ENCODE measurements at regions not wholly inside any gene's neighbourhood (a gene's known extent, or its start where the extent isn't known, plus 50 kb on each side); places are given as distances from the start of the nearest gene placed in this dataset.

DNA sequence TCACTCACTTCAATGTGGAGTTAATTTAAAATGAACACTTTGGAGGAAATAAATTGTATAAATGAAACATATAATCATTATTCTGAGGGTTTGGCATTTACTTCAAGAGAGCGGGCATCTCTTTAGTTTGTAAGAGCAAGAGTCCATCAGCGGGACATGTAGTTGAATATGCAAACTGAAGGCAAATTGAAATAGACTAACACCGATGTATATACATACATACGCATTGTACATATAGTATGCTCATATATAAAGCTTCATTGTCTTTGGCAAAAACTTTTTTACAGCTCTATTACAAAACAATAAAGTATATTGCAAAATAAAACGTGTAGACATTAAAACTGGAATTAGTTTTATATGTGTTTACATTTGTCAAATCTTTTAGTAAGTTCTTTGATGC, 328.9 kb downstream of the LTN1 start:
- H3K9me3 ChIP-seq (replicated peaks; ENCODE audit: low read length): no peaks in the 10 kb centered on the region
- no peak overlapping the region for H3K4me2 ChIP-seq (ENCODE audit: low read length)
- no peaks in the 10 kb centered on the region for H3K4me1 ChIP-seq (ENCODE audit: control insufficient read depth, insufficient read depth, low read length)
- no peaks in the 10 kb centered on the region for H3K36me3 ChIP-seq (ENCODE audit: insufficient read depth, low read length)
- H3K4me3 ChIP-seq (ENCODE audit: low read length): no peak overlapping the region
- no peak overlapping the region for H3K9ac ChIP-seq (ENCODE audit: low read depth, low read length)
- no peaks in the 10 kb centered on the region for H3K27me3 ChIP-seq (ENCODE audit: control insufficient read depth, insufficient read depth, low read length)

DNA sequence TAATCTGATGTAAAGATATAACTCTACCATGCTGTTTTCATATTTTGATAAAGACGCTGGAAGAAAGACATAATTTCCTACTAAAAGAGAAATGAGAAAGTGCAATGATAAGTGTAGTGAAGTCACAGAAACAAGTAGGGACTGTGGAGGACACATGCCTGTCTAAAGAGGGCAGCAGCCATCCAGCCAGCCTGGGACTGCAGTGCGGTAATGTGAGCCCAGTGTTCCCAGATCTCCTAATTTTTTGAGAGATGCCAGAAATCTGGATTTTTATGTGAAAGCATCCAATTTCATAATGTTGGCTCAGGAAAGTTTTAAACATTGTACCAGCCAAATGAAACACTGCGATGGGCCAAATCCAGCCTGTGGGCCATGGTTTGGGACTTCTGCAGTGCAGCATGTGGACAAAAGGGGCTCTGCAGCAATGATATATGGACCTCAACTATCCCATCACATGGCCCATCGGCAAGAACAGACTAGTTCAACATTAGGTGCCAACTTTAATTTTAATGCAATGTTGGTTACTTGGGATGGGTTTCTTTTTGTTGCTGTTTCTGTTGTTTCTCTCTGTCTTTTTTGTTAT, 329.5 kb downstream of the LTN1 start:
- no peaks in the 10 kb centered on the region for H3K4me1 ChIP-seq (ENCODE audit: control insufficient read depth, insufficient read depth, low read length)
- no peak overlapping the region for H3K4me2 ChIP-seq (ENCODE audit: low read length)
- H3K4me3 ChIP-seq (ENCODE audit: low read length): no peak overlapping the region
- no peaks in the 10 kb centered on the region for H3K9me3 ChIP-seq (replicated peaks; ENCODE audit: low read length)
- no peaks in the 10 kb centered on the region for H3K36me3 ChIP-seq (ENCODE audit: insufficient read depth, low read length)
- no peaks in the 10 kb centered on the region for H3K27me3 ChIP-seq (ENCODE audit: control insufficient read depth, insufficient read depth, low read length)
- H3K9ac ChIP-seq (ENCODE audit: low read depth, low read length): no peak overlapping the region

DNA sequence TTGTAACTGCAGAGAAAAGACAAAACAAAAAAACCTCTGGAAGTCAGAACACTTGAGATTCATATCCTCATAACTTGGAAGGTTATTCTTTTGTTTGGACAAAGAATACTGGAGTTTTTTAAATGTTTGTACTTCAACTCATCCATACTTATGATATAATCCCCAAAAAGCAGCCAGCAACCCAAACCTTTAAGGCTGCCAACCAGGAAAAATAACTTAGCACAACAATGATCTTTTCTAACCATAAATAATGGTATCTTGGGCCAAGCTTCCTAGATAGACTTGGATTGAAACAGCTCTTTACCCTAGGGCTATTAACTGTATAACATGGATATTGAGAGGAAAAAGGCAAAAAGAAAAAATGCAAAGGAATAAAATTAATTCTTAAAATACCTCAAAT, 335.1 kb downstream of the LTN1 start:
- no peak overlapping the region for H3K4me2 ChIP-seq (ENCODE audit: low read length)
- no peak overlapping the region for H3K4me3 ChIP-seq (ENCODE audit: low read length)
- no peak overlapping the region for H3K9ac ChIP-seq (ENCODE audit: low read depth, low read length)
- no peaks in the 10 kb centered on the region for H3K36me3 ChIP-seq (ENCODE audit: insufficient read depth, low read length)
- no peaks in the 10 kb centered on the region for H3K9me3 ChIP-seq (replicated peaks; ENCODE audit: low read length)
- no peaks in the 10 kb centered on the region for H3K27me3 ChIP-seq (ENCODE audit: control insufficient read depth, insufficient read depth, low read length)
- no peaks in the 10 kb centered on the region for H3K4me1 ChIP-seq (ENCODE audit: control insufficient read depth, insufficient read depth, low read length)

DNA sequence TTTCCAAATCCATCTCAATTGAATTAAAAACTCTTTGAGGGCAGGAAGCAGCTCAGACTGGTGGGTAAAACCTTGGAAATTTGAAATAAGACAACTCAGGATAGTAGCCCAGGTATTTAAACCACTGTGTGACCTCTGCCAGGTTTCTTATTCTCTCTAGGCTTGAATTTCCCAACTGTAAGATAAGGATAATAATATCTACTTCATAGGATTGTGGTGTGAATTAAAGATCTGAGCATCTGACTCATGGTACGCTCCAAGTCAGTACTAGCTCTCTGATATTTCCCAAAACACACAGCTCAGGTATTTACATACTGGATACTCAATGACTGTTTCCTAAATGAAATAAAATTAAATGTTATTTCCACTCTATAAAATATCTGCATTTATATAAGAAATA, 337.2 kb downstream of the LTN1 start:
- Histone ChIP-seq H3K36me3 (ENCODE audit: insufficient read depth, low read length) (no peaks in the 10 kb centered on the region), H3K9ac (ENCODE audit: low read depth, low read length) (no peak overlapping the region), H3K4me3 (ENCODE audit: low read length) (no peak overlapping the region), H3K27me3 (ENCODE audit: control insufficient read depth, insufficient read depth, low read length) (no peaks in the 10 kb centered on the region), H3K4me2 (ENCODE audit: low read length) (no peak overlapping the region), H3K4me1 (ENCODE audit: control insufficient read depth, insufficient read depth, low read length) (no peaks in the 10 kb centered on the region), H3K9me3 (replicated peaks; ENCODE audit: low read length) (no peaks in the 10 kb centered on the region)

DNA sequence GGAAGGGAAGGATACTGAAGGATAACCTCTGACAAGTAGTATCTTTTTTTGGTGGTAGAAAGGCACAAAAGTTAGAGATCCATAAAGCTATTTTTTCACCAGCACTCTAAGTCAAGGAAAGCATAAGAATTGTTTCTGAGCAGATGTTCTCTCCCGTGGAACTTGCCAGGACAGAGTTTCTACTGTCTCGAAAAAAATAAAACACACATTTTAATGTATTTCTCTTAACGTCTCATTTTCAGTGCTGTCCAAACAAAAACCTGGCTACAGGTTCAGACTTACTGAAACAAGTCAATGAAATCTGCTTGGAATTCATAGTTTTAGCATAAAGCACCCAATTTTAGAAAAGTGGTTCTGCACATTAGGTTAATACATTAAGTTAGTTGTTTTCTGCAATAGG, 338.3 kb downstream of the LTN1 start:
- Histone ChIP-seq H3K4me2 (ENCODE audit: low read length) (no peak overlapping the region), H3K36me3 (ENCODE audit: insufficient read depth, low read length) (no peaks in the 10 kb centered on the region), H3K4me1 (ENCODE audit: control insufficient read depth, insufficient read depth, low read length) (no peaks in the 10 kb centered on the region), H3K9ac (ENCODE audit: low read depth, low read length) (no peak overlapping the region), H3K27me3 (ENCODE audit: control insufficient read depth, insufficient read depth, low read length) (no peaks in the 10 kb centered on the region), H3K9me3 (replicated peaks; ENCODE audit: low read length) (no peaks in the 10 kb centered on the region), H3K4me3 (ENCODE audit: low read length) (no peak overlapping the region)

DNA sequence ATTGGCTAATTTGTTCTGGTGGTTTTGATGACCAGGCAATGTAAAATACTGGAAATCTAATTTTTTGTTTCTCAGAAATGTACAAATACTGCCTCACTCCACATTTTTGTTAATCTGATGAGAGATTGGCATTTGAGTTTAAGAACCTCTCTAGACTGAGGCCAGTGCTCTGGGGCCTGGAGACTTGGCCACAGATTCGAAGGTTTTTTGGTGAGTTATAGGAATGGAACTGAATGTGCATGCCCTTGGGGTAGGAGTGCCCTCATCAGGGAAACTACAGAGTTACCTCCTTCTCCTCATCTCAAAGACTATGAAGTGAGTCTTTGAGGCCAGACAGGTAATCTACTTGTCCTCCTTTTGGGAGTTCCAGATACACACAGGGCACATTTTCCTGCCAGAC, 347.9 kb downstream of the LTN1 start:
- Histone ChIP-seq H3K27me3 (ENCODE audit: control insufficient read depth, insufficient read depth, low read length) (no peaks in the 10 kb centered on the region), H3K9me3 (replicated peaks; ENCODE audit: low read length) (no peaks in the 10 kb centered on the region), H3K9ac (ENCODE audit: low read depth, low read length) (no peak overlapping the region), H3K4me1 (ENCODE audit: control insufficient read depth, insufficient read depth, low read length) (peaks cover 2% of the 10 kb centered on the region), H3K4me3 (ENCODE audit: low read length) (no peak overlapping the region), H3K36me3 (ENCODE audit: insufficient read depth, low read length) (no peaks in the 10 kb centered on the region), H3K4me2 (ENCODE audit: low read length) (no peak overlapping the region)

DNA sequence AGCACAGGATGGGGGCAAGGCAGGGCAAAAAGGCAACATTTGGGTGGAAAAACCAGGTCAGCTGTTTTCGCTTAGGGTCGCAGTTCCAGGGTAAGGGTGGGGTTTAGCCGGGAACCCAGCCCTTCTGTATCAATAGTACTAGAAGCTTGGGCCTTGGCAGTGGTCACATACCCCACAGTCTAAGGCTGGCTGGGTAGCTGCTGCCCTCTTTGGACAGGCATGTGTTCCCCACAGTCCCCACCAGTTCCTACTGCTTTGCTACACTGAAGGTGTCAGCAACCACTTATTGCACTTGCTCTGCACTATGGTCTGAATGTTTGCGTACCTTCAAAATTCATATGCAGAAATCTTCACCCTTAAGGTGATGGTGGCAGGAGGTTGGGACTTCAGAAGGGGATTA, 349.8 kb downstream of the LTN1 start:
- Histone ChIP-seq H3K4me3 (ENCODE audit: low read length) (no peak overlapping the region), H3K4me1 (ENCODE audit: control insufficient read depth, insufficient read depth, low read length) (peaks cover 7% of the 10 kb centered on the region), H3K27me3 (ENCODE audit: control insufficient read depth, insufficient read depth, low read length) (no peaks in the 10 kb centered on the region), H3K9ac (ENCODE audit: low read depth, low read length) (no peak overlapping the region), H3K4me2 (ENCODE audit: low read length) (no peak overlapping the region), H3K36me3 (ENCODE audit: insufficient read depth, low read length) (no peaks in the 10 kb centered on the region), H3K9me3 (replicated peaks; ENCODE audit: low read length) (no peaks in the 10 kb centered on the region)

DNA sequence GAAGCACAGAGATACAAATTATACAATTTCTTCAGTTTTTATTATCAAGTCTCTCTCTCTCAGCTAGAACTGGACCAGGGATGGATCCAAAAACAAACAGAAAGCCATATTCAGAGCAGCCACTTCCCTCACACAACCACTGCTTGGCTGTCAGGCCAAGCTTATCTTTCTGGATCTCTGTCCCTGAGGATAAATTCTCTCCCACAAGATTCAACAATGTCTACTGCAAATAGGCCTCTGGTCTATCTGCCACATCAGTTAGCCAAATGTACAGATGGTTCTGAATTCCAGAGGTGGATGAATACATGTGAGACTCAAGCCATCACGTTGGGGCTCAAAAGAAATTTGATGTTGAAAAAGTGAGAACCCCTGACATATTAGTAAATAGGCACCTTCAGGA, 350.9 kb downstream of the LTN1 start:
- H3K27me3 ChIP-seq (ENCODE audit: control insufficient read depth, insufficient read depth, low read length): no peaks in the 10 kb centered on the region
- H3K36me3 ChIP-seq (ENCODE audit: insufficient read depth, low read length): no peaks in the 10 kb centered on the region
- H3K4me3 ChIP-seq (ENCODE audit: low read length): no peak overlapping the region
- H3K9ac ChIP-seq (ENCODE audit: low read depth, low read length): no peak overlapping the region
- peaks cover 15% of the 10 kb centered on the region for H3K4me1 ChIP-seq (ENCODE audit: control insufficient read depth, insufficient read depth, low read length)
- no peaks in the 10 kb centered on the region for H3K9me3 ChIP-seq (replicated peaks; ENCODE audit: low read length)
- H3K4me2 ChIP-seq (ENCODE audit: low read length): no peak overlapping the region

DNA sequence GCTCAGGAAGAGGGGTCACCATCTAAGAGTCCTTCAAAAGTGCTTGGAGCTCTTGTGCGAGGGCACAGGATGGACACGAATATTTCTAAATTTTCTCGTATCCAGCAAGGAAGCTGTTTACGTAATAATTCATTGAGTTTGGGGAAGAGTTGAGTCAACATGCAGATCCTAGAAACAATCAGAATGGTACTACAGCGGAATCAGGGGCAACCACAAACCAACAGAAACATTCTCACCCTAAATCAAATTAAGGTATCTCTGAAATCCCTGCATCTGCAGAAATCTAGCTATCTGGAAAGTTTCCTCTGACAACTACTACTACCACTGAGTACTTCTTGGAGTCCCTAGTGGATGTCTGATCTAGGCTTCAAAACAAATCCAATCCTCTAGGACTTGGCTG, 352.4 kb downstream of the LTN1 start:
- Histone ChIP-seq H3K4me1 (ENCODE audit: control insufficient read depth, insufficient read depth, low read length) (peaks cover 29% of the 10 kb centered on the region), H3K36me3 (ENCODE audit: insufficient read depth, low read length) (no peaks in the 10 kb centered on the region), H3K4me2 (ENCODE audit: low read length) (no peak overlapping the region), H3K27me3 (ENCODE audit: control insufficient read depth, insufficient read depth, low read length) (no peaks in the 10 kb centered on the region), H3K9me3 (replicated peaks; ENCODE audit: low read length) (no peaks in the 10 kb centered on the region), H3K4me3 (ENCODE audit: low read length) (no peak overlapping the region), H3K9ac (ENCODE audit: low read depth, low read length) (no peak overlapping the region)

DNA sequence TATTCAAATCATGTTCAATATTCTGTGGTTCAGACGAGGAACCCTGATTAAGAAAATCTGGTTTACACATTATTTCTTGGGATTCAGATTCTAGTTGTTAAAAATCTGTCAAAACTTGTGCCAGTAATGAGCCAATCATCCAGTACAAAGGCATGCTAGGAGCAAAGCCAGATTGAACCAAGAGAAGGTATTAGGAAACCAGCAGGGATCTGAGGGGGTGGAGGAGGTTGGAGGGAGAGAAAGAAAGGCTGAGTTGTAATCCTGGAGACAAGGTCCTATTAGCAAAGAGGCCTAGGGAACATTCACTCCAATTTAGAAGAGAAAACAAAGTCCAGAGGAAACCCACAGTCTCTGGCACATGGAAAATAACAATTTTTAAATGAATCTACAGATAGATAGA, 352.9 kb downstream of the LTN1 start:
- peaks cover 35% of the 10 kb centered on the region for H3K4me1 ChIP-seq (ENCODE audit: control insufficient read depth, insufficient read depth, low read length)
- no peak overlapping the region for H3K9ac ChIP-seq (ENCODE audit: low read depth, low read length)
- H3K36me3 ChIP-seq (ENCODE audit: insufficient read depth, low read length): no peaks in the 10 kb centered on the region
- no peak overlapping the region for H3K4me2 ChIP-seq (ENCODE audit: low read length)
- H3K27me3 ChIP-seq (ENCODE audit: control insufficient read depth, insufficient read depth, low read length): no peaks in the 10 kb centered on the region
- no peaks in the 10 kb centered on the region for H3K9me3 ChIP-seq (replicated peaks; ENCODE audit: low read length)
- no peak overlapping the region for H3K4me3 ChIP-seq (ENCODE audit: low read length)

DNA sequence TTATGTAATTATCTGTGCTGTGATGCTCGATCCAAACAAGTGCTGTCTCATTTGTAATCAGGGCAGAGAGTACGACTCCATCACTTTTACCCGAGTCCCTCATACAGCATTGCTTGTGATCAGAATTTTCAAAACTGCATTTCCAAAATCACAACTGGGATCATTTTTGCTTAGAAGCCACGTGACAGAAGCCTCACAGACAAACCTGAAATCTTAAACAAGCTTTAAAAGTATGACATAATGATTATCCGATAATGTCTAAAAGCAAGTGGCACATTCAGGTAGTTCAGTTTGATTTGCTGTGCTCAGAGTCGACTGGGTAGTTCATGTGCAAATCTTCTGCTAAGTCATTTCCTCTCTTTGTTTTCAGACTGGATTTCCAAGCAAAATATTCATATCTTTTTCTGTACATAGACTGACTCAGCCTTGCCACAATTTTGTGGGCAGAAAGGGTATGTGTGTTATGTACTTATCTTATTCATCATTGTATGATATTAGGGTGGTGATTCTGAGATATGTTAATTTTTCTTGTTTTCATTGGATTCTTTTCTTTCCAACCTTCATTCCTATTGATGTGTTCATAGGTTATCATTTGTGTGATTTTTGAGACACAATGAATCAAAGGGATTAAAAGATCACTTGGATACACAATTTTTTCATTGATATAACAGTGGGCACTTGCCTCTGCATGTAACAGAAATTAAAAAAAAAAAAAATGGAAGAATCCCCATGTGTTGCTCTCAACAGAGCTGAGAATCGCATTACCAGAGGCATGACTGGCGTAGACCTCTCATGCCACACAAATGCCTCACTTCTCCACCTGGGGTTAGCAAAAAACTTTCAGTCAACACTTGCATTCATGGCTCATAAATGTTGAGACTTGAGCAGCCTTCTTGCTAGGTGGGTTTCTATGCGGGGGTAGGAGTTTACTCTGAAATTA, 355.7 kb downstream of the LTN1 start:
- Histone ChIP-seq H3K4me3 (ENCODE audit: low read length) (no peak overlapping the region), H3K4me2 (ENCODE audit: low read length) (peak overlapping the region; percentile 11), H3K4me1 (ENCODE audit: control insufficient read depth, insufficient read depth, low read length) (peaks cover 61% of the 10 kb centered on the region), H3K9me3 (replicated peaks; ENCODE audit: low read length) (no peaks in the 10 kb centered on the region), H3K9ac (ENCODE audit: low read depth, low read length) (peak overlapping the region; percentile 77), H3K36me3 (ENCODE audit: insufficient read depth, low read length) (no peaks in the 10 kb centered on the region), H3K27me3 (ENCODE audit: control insufficient read depth, insufficient read depth, low read length) (no peaks in the 10 kb centered on the region)

DNA sequence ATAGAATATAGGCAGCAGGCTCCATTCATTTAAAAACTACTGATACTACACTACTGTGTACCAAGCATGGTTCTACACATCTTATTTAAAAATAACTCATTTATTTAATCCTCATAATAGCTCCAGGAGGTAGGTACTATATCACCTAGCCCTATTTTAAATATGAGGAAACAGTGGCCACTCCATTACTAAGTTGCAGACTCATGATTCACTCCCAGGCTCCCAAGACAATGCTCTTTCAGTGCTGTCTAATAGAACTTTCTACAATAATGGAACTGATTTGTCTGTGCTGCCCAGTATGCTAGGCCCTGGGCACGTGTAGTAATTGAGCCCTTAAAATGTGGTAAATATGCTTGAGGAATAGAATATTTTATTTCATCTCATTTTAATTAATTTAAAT, 357.1 kb downstream of the LTN1 start:
- Histone ChIP-seq H3K9me3 (replicated peaks; ENCODE audit: low read length) (no peaks in the 10 kb centered on the region), H3K4me2 (ENCODE audit: low read length) (no peak overlapping the region), H3K9ac (ENCODE audit: low read depth, low read length) (peak overlapping the region; percentile 6), H3K4me3 (ENCODE audit: low read length) (no peak overlapping the region), H3K4me1 (ENCODE audit: control insufficient read depth, insufficient read depth, low read length) (peaks cover 65% of the 10 kb centered on the region), H3K36me3 (ENCODE audit: insufficient read depth, low read length) (no peaks in the 10 kb centered on the region), H3K27me3 (ENCODE audit: control insufficient read depth, insufficient read depth, low read length) (no peaks in the 10 kb centered on the region)

Data from skeletal muscle satellite cell (primary cell).